Fibroblast of villous mesenchyme (primary cell): ENCODE measurements at regions not wholly inside any gene's neighbourhood (a gene's known extent, or its start where the extent isn't known, plus 50 kb on each side); places are given as distances from the start of the nearest gene placed in this dataset.
A peak's percentile ranks its signal among the peaks of the same experiment; 100 is the strongest.

Experiments used
- DNase-seq: peaks from one replicate; pipeline ENCODE4 v3.0.0-alpha.2; 2010; ENCODE audit warnings: low read depth
- H3K4me3 ChIP-seq: 2 replicates; pipeline ENCODE4 v1.5.1; 2011; ENCODE audit warnings: low read depth, mild to moderate bottlenecking, low read length
- TF ChIP-seq, protein P1 (sequence below): IDR thresholded peaks from 2 replicates; pipeline ENCODE4 v1.5.1; 2012; ENCODE audit warnings: low read depth, mild to moderate bottlenecking, low read length; ENCODE audit not compliant: insufficient read depth

DNA sequence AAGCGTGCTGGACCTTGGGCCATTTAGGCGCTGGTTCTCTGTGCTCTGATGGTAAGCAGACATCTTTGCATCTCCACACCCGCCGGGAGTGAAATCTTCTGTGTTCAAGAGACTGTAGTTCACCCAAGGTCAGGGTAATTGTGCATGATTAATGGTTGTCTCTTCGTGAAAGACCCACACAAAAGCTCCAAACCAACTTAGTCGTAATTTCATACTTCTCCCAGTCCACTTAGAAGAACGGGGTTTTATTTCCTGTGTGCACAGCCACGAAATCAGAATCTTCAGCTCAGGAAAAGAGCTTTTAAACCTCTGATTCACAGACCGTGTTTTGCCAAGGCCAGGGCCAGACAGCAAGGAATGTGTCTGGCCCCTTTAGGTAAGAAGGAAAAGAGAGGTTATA lies 640.9 kb downstream of the MED13L start:
- no peak for DNase-seq
- TF ChIP-seq, protein P1, sequence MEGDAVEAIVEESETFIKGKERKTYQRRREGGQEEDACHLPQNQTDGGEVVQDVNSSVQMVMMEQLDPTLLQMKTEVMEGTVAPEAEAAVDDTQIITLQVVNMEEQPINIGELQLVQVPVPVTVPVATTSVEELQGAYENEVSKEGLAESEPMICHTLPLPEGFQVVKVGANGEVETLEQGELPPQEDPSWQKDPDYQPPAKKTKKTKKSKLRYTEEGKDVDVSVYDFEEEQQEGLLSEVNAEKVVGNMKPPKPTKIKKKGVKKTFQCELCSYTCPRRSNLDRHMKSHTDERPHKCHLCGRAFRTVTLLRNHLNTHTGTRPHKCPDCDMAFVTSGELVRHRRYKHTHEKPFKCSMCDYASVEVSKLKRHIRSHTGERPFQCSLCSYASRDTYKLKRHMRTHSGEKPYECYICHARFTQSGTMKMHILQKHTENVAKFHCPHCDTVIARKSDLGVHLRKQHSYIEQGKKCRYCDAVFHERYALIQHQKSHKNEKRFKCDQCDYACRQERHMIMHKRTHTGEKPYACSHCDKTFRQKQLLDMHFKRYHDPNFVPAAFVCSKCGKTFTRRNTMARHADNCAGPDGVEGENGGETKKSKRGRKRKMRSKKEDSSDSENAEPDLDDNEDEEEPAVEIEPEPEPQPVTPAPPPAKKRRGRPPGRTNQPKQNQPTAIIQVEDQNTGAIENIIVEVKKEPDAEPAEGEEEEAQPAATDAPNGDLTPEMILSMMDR: no peak
- H3K4me3 ChIP-seq: no peak overlapping the region

DNA sequence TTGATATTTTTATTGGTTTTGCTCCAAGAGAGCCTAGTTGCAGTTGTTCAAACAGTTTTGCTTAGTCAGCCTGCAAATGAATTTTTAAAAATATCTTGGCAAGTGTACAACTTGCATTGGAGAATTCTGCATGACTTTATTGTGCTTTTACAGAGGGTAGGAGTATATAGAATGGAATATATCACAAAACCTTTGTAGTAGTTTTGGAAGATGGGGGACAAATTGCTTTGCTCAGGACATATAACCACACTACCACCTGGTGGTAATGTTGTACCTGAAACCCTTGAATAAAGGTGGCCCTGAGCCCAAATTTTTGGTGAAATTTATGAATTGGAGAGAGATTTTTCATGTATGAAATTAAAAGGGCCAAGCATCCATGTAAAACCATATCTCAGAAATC lies 645.2 kb downstream of the MED13L start:
- no peak for DNase-seq

DNA sequence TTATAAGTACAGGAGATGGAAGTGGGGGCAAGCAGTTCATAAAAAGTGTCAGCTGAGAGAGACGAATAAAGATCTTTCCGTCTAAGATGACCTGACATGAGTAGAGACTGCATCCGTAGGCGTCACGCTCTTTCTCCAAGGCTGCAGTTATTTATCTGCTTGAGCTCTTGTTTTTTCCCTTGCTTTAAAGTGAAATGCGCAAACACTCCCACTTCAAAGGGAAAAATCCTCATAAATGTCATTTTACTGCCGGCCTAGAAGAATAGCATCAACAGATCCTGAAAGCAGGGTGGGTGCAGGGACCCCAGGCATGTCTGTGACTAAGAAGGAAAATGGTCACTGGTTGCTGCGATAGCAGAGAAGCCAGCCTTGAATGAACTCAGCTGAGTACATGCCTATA lies 647.4 kb downstream of the MED13L start:
- TF ChIP-seq, protein P1: no peak
- peak; percentile 27 for DNase-seq
- H3K4me3 ChIP-seq: no peak overlapping the region

More for the DNA sequence above, 645.2 kb downstream of the MED13L start:
- no peak overlapping the region for H3K4me3 ChIP-seq
- TF ChIP-seq, protein P1: no peak

DNA sequence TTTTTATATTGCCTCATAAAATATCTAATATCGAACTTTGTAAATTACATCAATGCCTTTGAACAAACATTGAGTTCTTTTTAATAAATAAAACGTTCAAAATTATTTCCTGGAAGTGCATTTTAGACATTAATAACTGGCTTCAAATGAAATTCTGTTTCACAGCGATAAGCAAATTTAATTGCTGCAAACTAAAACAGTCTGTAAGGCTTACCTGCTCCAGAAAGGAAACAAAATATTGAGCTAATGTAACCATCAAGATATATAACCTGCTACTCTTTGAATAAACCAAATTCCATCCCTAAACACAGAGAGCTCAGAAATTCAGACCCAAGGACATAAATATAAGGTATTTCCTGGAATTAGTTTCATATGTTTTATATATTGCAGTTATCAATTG lies 651.3 kb downstream of the MED13L start:
- DNase-seq: no peak
- TF ChIP-seq, protein P1: no peak
- H3K4me3 ChIP-seq: no peak overlapping the region

DNA sequence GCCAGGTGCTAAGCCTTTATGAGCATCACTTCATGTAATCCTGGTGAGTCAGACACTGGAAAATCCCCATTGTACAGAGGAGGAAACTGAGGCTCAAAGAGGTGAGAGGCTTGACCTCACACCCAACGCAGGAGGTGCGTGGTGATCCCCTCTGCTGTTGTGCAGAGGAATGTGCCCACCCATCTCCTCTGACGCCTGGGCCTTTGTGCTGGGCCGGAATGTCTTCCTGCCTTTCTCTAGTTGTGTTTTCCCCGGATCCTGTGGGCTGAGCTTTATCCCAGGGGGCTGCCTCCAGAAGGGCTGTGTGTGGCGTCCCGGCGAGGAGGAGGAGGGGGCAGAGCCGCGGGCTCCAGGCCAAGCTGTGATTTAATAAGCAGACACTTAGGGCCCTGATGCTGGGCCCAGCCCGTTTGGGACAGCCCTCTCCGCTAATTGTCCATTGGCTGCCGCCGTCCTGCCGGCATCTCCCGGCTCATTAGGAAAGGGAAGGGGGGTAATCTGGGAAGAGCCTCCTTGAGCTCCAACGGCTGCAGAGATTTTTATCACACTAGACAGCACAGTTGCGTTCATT lies 653.6 kb downstream of the MED13L start:
- no peak overlapping the region for H3K4me3 ChIP-seq
- TF ChIP-seq, protein P1: no peak
- no peak for DNase-seq

DNA sequence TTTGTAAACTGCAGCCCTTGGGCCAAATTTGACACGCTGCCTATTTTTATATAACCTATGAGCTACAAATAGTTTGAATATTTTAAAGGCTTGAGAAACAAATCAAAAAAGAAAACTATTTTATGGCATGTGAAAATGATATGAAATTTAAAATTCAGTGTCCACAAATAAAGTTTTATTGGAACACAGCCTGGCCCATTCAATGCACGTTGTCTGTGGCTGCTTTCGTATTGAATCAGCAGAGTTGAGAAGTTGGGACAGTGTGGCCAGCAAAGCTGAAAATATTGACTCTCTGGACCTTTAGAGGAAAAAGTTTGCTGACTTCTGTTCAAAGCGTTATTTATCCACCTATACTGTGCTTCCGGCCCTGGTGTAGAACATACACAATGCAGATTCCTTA lies 654.2 kb downstream of the MED13L start:
- TF ChIP-seq, protein P1: no peak
- H3K4me3 ChIP-seq: no peak overlapping the region
- no peak for DNase-seq

DNA sequence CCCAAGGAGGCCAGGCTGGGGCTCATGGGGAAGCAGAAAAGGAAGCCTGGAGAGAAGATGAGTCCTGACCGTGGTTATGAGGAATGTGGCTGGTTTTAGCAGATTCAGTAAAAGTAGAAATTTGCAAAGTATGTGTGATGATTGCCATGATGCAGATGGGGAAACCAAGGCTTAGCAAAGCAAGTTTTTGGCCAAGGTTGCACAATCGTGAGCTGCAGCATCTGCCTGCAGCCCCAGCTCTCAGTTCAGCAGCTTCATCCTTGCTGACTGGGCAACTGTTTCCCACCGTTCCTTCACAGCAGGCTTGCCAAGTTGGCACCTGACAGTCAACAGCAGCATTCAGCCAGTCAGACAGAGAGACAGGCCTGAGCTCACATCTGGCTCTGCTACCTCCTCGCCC lies 656.7 kb downstream of the MED13L start:
- DNase-seq: no peak
- no peak overlapping the region for H3K4me3 ChIP-seq
- TF ChIP-seq, protein P1: no peak
